ELR (cell line): ENCODE measurements at regions not wholly inside any gene's neighbourhood (a gene's known extent, or its start where the extent isn't known, plus 50 kb on each side); places are given as distances from the start of the nearest gene placed in this dataset.

Experiments used
- DNase-seq: peaks from one replicate; pipeline ENCODE4 v3.0.0-alpha.2; 2015; ENCODE audit warnings: low read depth

DNA sequence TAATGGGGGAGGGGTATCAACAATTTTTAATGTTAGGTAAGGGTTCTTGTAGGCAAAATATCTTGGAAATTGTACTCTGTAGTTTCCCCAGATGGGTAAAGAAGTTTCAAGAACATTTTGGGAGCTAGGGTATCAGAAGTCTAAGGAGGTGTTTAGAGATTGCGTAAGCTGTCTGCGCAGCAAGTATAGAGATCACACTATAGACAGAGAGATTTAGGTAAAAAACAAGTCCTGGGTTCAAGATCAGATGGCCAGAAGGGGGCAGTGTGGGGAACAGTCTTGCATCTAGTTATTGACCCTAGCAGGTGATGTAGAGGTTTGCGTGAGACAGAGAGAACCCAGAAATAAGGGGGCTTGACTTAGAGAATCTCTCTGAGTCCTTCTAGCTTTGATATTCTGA, 80.8 kb downstream of the S1PR1 start:
- no peak for DNase-seq

DNA sequence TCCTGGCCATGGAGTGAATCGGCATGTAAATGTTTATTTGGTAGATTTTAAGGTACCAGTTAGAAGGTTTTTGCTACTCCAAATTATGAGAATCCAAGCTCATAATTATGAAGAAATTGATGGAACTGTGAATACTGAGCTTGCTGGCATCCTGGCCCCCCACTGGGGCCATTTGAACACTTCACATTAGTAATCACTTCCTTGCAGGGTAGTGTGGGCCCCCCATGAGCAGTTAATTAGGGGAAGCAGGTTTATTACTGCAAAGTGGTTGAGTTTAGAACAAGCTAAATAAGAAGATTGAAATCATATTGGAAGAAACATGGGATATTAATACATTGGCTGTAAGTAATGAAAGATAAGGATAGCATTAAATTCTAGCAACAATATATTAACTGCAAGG, 86.7 kb downstream of the S1PR1 start:
- no peak for DNase-seq

DNA sequence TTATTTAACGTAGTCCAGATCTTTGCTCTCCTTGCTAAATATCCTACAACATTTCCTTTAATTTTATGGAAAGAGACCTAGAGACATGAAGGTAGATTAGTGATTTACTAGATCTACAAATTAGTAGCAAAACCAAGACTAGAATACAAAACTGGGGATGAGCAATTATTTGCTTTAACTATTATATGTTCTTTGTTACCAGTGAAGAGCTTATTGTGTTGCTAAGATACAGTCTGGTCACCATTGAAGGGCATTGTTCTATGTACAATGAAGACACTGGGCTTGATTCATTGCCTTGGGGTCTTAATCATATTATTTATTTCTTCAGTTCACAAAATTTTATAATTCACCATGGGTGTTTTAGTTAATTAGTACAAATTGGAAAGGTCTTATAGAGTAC, 88.3 kb downstream of the S1PR1 start:
- no peak for DNase-seq

DNA sequence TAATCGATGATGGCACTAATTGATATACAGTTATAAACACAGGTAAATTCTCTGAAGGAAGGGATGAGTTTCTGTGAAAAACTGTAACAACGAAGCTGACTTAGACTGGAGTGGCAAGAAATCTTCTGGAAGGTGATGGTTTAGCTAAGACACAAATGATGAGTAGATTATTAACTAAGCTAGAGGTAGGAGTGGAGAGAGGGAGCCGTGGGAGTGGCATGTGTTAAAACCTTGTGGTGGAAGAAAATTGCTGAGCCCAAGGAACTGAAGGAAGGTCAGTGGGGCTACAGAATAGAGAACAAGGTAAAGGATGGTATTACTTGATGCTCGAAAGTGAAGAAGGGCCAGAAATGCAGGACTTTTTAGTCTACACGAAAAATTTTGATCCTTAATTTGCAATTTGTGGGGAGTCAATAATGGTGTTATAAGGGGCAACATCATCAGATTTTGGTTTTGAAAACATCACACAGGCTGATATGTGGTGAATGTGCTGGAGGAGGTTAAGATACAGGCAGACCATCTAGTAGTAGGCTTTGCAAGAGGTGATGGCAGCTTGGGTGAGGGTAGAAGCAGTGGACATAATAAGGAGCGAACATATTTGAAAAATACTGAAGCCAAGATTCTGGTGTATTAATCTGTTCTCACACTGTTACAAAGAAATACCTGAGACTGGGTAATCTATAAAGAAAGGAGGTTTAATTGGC, 93.8 kb downstream of the S1PR1 start:
- DNase-seq: no peak

- DNase-seq: no peak
Observed at GRCh38 chr1:101331794-101332193, 95.0 kb downstream of the S1PR1 start.

- no peak for DNase-seq
Observed at GRCh38 chr1:101332633-101333032, 95.8 kb downstream of the S1PR1 start.

DNA sequence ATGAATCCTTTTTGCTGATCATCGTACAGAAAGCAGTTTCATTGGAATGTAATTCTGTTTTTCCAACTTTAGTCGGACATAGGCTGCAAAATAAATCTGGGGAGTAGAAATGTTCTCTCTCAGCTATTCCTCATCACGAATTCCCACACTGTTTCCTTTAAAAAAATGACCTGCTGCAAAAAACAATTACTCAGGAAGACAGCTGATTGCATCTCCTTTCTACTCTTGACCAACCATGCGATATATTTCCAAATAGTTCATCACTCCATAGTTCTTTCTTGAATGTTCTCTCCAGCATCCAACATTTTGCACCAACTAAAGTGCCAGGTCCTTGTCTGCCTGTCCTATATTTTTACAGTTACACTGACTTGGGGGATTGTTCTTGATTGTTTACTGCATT, 96.4 kb downstream of the S1PR1 start:
- DNase-seq: no peak

DNA sequence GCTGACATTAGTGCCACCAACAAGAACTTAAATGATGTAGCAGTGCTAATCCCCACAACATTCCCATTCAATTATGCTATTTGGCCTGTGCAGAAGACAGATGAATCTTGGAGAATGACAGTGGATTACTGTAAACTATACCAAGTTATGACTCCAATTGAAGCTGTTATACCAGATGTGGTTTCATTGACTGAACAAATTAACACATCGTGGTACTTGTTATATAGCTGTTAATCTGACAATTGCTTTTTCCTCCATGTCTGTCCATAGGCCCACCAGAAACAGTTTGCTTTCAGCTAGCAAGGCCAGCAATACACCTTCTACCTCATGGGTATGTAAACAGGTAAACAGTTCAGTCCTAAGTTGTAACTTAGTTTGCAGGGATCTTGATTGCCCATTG, 101.1 kb downstream of the S1PR1 start:
- no peak for DNase-seq

GRCh38 chr1:101338714-101339430, 102.1 kb downstream of the S1PR1 start:
- peak; percentile 58 for DNase-seq

- DNase-seq: no peak
Observed at GRCh38 chr1:101344745-101345144, 107.9 kb downstream of the S1PR1 start.

- DNase-seq: peak; percentile 3
Observed at GRCh38 chr1:101346419-101346818, 109.6 kb downstream of the S1PR1 start.

DNA sequence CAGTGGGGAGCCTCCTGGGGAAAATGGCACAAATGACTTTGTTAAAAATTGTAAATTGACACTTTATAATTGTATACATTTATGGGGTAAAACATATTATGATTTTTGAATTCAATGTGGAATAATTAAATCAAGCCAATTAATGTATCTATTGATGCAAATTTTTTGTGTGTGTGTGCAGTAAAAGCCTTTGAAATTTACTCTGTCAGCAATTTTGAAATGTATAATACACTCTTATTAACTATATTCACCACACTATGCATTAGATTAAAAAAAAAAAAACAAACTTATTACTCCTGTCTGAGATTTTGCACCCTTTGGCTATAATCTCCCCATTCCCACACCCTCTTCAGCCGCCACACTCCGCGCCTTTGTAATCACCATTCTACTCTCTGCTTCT, 119.2 kb downstream of the S1PR1 start:
- no peak for DNase-seq

DNA sequence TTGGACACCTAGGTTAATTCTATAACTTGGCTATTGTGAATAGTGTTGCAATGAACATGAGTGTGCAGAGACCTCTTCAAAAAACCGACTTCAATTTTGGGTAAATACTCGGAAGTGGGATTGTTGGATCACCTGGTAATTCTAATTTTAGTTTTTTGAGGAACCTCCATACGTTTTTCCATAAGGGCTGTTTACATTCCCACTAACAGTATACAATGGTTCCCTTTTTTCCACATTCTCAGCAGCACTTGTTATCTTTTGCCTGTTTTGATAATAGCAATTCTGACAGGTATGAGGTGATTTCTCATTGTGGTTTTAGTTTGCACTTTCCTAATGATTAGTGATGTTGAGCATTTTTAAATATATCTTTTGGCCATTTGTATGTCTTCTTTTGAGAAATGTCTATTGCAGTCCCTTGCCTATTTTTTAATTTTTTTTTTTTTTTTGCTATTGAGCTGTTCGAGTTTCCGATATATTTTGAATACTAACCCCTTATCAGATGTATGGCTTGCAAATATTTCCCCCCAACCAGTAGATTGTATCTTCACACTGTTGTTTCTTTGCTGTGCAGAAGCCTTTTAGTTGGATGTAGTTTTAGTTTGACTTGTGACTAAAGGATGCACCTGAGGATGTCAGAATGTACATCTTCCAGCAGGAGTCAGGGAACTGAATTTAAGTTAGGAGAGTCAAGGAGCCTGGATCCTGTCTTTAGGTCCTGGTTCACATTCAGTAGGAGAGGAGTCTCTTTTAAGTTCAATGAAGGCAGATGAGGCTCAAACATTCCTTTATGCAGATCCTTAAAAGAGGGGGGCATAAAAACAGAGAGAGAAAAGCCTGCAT, 120.0 kb downstream of the S1PR1 start:
- DNase-seq: no peak

DNA sequence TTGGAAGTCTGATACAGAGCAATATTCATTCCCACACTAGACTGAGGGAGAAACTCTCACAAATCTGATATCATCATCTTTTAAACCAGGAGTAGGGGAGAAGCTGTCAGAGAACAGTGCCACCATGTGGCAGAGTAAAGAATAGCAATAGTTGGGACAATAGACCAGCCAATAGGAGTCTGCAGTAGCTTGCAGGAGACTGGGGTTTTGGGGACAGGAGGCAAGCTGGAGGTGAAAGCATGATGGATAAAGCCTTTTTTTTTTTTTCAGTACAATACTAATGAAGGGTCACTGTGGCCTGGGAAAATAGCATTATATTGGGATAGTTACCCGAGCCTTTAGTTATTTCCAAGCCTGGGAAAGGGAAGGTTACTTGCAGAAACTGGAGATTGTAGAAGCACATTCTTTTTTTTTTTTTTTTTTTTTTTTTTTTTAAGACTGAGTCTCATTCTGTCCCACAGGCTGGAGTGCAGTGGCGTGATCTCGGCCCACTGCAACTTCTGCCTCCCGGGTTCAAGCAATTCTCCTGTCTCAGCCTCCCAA, 120.7 kb downstream of the S1PR1 start:
- peak; percentile 79 for DNase-seq

DNA sequence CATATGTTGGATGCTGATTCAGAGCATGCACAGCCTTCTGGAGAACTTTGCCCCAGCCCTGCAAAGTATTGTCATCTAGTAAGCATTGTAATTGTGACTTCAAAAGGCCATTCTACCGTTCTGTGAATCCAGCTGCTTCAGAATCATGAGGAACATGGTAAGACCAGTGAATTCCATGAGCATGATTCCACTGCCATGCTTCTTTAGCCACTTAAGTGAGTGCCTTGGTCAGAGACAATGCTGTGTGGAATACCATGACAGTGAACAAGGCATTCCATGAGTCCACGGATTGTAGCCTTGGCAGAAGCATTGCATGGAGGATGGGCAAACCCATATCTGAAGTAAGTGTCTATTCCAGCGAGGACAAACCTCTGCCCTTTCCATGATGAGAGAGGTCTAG, 123.7 kb downstream of the S1PR1 start:
- no peak for DNase-seq

- DNase-seq: no peak
Observed at GRCh38 chr1:101363891-101364318, 127.1 kb downstream of the S1PR1 start.

GRCh38 chr1:101364370-101365120, 127.7 kb downstream of the S1PR1 start:
- no peak for DNase-seq

- peak; percentile 46 for DNase-seq
Observed at GRCh38 chr1:101365186-101365585, 128.4 kb downstream of the S1PR1 start.

GRCh38 chr1:101365878-101366277, 129.1 kb downstream of the S1PR1 start:
- DNase-seq: no peak

GRCh38 chr1:101366513-101367215, 129.8 kb downstream of the S1PR1 start:
- DNase-seq: peak; percentile 58

- DNase-seq: no peak
Observed at GRCh38 chr1:101367630-101368029, 130.8 kb downstream of the S1PR1 start.
